Colonic mucosa (tissue), 4 donors: ENCODE measurements at regions not wholly inside any gene's neighbourhood (a gene's known extent, or its start where the extent isn't known, plus 50 kb on each side); places are given as distances from the start of the nearest gene placed in this dataset.

Experiments used
- DNase-seq: peaks from one replicate; pipeline ENCODE4 v3.0.0-alpha.2; 2020
- H3K27ac ChIP-seq: fragments of 200-600 bp; one replicate; pipeline ENCODE4 v1.8.0; 2021
- H3K27me3 ChIP-seq: fragments of 200-600 bp; one replicate; pipeline ENCODE4 v1.8.0; 2021
- H3K36me3 ChIP-seq: fragments of 200-600 bp; one replicate; pipeline ENCODE4 v1.8.0; 2021
- H3K4me1 ChIP-seq: fragments of 200-600 bp; one replicate; pipeline ENCODE4 v1.8.0; 2021; ENCODE audit warnings: mild to moderate bottlenecking
- H3K4me3 ChIP-seq: fragments of 200-600 bp; one replicate; pipeline ENCODE4 v1.8.0; 2021
- H3K9ac ChIP-seq, 2 donors: one replicate each; pipeline ENCODE4 v1.7.0; 2013; ENCODE audit warnings: control low read depth in 2 of 2, low read depth in 2 of 2, low read length in 2 of 2
- H3K9me3 ChIP-seq: fragments of 200-600 bp; one replicate; pipeline ENCODE4 v1.8.0; 2021
- CTCF ChIP-seq: fragments of 200-600 bp; IDR thresholded peaks from one replicate; pipeline ENCODE4 v1.8.0; 2022; ENCODE audit warnings: antibody characterized with exemption, mild to moderate bottlenecking
- intact Hi-C: fragments of 100-400 bp; cut with DNase I; formaldehyde crosslinking; loops from one replicate; pipeline ENCODE4 v1.14.1; 2022
- donor health status: healthy.
- donor health status: DM: no; HTN: no; CAD: no.
- donor health status: DM: no; HTN: no; CAD: no.

- TF ChIP-seq CTCF = no peak
- intact Hi-C loops = no loop called here
- Histone ChIP-seq H3K27me3 (no peaks in the 10 kb centered on the region), H3K9ac (no peak overlapping the region), H3K4me3 (no peak overlapping the region), H3K36me3 (no peaks in the 10 kb centered on the region), H3K4me1 (no peaks in the 10 kb centered on the region), H3K27ac (no peak overlapping the region), H3K9me3 (no peaks in the 10 kb centered on the region)
- no peak for DNase-seq
Observed at GRCh38 chr10:44773565-44773964, 137.6 kb upstream of the TMEM72 start.

- H3K27me3 ChIP-seq = no peaks in the 10 kb centered on the region
- intact Hi-C loops = no loop called here
- no peak overlapping the region for H3K27ac ChIP-seq
- DNase-seq = no peak
- H3K4me1 ChIP-seq = no peaks in the 10 kb centered on the region
- no peak overlapping the region for H3K9ac ChIP-seq
- H3K36me3 ChIP-seq = no peaks in the 10 kb centered on the region
- no peak for TF ChIP-seq CTCF
- no peaks in the 10 kb centered on the region for H3K9me3 ChIP-seq
- no peak overlapping the region for H3K4me3 ChIP-seq
Observed at GRCh38 chr10:44774676-44775401, 136.3 kb upstream of the TMEM72 start.

- H3K4me3 ChIP-seq = no peak overlapping the region
- intact Hi-C loops = no loop called here
- TF ChIP-seq CTCF = no peak
- no peaks in the 10 kb centered on the region for H3K36me3 ChIP-seq
- DNase-seq = no peak
- no peak overlapping the region for H3K27ac ChIP-seq
- no peaks in the 10 kb centered on the region for H3K27me3 ChIP-seq
- no peaks in the 10 kb centered on the region for H3K9me3 ChIP-seq
- no peaks in the 10 kb centered on the region for H3K4me1 ChIP-seq
- H3K9ac ChIP-seq = no peak overlapping the region
Observed at GRCh38 chr10:44775402-44775741, 135.8 kb upstream of the TMEM72 start.

- no peak overlapping the region for H3K4me3 ChIP-seq
- TF ChIP-seq CTCF = no peak
- intact Hi-C loops = no loop called here
Observed at GRCh38 chr10:44776181-44776580, 135.0 kb upstream of the TMEM72 start.

GRCh38 chr10:44779511-44779910, 131.6 kb upstream of the TMEM72 start:
- no peak for DNase-seq
- H3K27me3 ChIP-seq = no peaks in the 10 kb centered on the region
- TF ChIP-seq CTCF = no peak
- no peaks in the 10 kb centered on the region for H3K4me1 ChIP-seq
- intact Hi-C loops = no loop called here
- no peaks in the 10 kb centered on the region for H3K9me3 ChIP-seq
- H3K27ac ChIP-seq = no peak overlapping the region
- no peak overlapping the region for H3K9ac ChIP-seq
- H3K4me3 ChIP-seq = no peak overlapping the region
- no peaks in the 10 kb centered on the region for H3K36me3 ChIP-seq

More at GRCh38 chr10:44776181-44776580, 135.0 kb upstream of the TMEM72 start:
- Histone ChIP-seq H3K27ac (no peak overlapping the region), H3K9ac (no peak overlapping the region), H3K27me3 (no peaks in the 10 kb centered on the region), H3K4me1 (no peaks in the 10 kb centered on the region), H3K36me3 (no peaks in the 10 kb centered on the region), H3K9me3 (no peaks in the 10 kb centered on the region)
- DNase-seq = no peak
